GM12872 (cell line): ENCODE measurements at regions not wholly inside any gene's neighbourhood (a gene's known extent, or its start where the extent isn't known, plus 50 kb on each side); places are given as distances from the start of the nearest gene placed in this dataset.

Experiments
- CTCF ChIP-seq: IDR thresholded peaks from 3 replicates; pipeline ENCODE4 v1.5.1; 2011; ENCODE audit warnings: low read depth, mild to moderate bottlenecking, low read length, moderate library complexity; ENCODE audit not compliant: insufficient read depth

- no peak for TF ChIP-seq CTCF
These were observed 53.3 kb upstream of the LOXL4 start for GRCh38 chr10:98321186-98321780.

- no peak for TF ChIP-seq CTCF
These were observed 52.6 kb upstream of the LOXL4 start for GRCh38 chr10:98320486-98321185.

GRCh38 chr10:98318861-98319260 is 50.9 kb upstream of the LOXL4 start:
- no peak for TF ChIP-seq CTCF
